GM12874 (cell line): ENCODE measurements at regions not wholly inside any gene's neighbourhood (a gene's known extent, or its start where the extent isn't known, plus 50 kb on each side); places are given as distances from the start of the nearest gene placed in this dataset.

Experiments
- CTCF ChIP-seq: IDR thresholded peaks from 2 replicates; pipeline ENCODE4 v1.5.1; 2011; ENCODE audit warnings: low read depth, mild to moderate bottlenecking, control low read depth, low read length, moderate library complexity; ENCODE audit not compliant: insufficient read depth

GRCh38 chr2:16210841-16211240 lies 270.5 kb downstream of the MYCN start:
- no peak for TF ChIP-seq CTCF

- TF ChIP-seq CTCF = no peak
Observed at GRCh38 chr2:16209799-16210198, 269.4 kb downstream of the MYCN start.

- no peak for TF ChIP-seq CTCF
Observed at GRCh38 chr2:16208921-16209320, 268.6 kb downstream of the MYCN start.

GRCh38 chr2:16208241-16208797 lies 268.0 kb downstream of the MYCN start:
- TF ChIP-seq CTCF = no peak

- TF ChIP-seq CTCF = no peak
Observed at GRCh38 chr2:16207611-16208010, 267.3 kb downstream of the MYCN start.

- no peak for TF ChIP-seq CTCF
Observed at GRCh38 chr2:16207151-16207550, 266.8 kb downstream of the MYCN start.

- TF ChIP-seq CTCF = no peak
Observed at GRCh38 chr2:16206191-16206944, 266.0 kb downstream of the MYCN start.
